HUES6 (cell line): ENCODE measurements at regions not wholly inside any gene's neighbourhood (a gene's known extent, or its start where the extent isn't known, plus 50 kb on each side); places are given as distances from the start of the nearest gene placed in this dataset.

ENCODE experiments used
- H3K27ac ChIP-seq: 2 replicates; pipeline ENCODE4 v1.7.0; 2013; ENCODE audit warnings: low read depth, mild to moderate bottlenecking, low read length, inconsistent platforms
- H3K27me3 ChIP-seq: 2 replicates; pipeline ENCODE4 v1.6.1; 2013; ENCODE audit warnings: low read length; ENCODE audit not compliant: control insufficient read depth, insufficient read depth
- H3K36me3 ChIP-seq: 2 replicates; pipeline ENCODE4 v1.6.1; 2013; ENCODE audit warnings: low read length; ENCODE audit not compliant: control insufficient read depth, insufficient read depth
- H3K4me1 ChIP-seq: 2 replicates; pipeline ENCODE4 v1.6.1; 2013; ENCODE audit warnings: low read length; ENCODE audit not compliant: control insufficient read depth, insufficient read depth
- H3K4me3 ChIP-seq: 2 replicates; pipeline ENCODE4 v1.5.1; 2013; ENCODE audit warnings: low read depth, low read length
- H3K9ac ChIP-seq: one replicate; pipeline ENCODE4 v1.6.1; 2013; ENCODE audit warnings: mild to moderate bottlenecking, low read length
- H3K9me3 ChIP-seq: 2 replicates; pipeline ENCODE4 v1.6.1; 2013; ENCODE audit warnings: low read depth, low read length; ENCODE audit not compliant: control insufficient read depth, insufficient read depth

DNA sequence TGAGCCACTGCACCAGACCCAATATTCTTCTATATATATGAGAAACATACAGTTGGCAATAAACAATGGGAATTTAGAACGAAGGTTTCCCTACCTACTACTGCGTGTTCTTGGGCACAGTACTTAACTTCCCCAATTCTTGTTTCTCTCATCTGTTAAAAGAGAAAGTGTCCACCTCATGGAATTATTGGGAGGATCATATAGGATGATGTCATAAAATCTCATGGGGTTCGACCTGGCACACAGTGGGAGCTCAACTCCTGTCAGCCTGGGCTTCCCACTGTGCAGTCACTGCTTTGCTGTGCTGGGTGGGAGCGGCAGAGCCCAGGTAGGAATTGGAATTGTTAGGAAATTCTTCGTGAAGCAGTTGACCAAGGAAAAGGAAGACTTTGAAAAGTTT lies 203.3 kb downstream of the SH3BP4 start:
- peaks cover 10% of the 10 kb centered on the region for H3K4me1 ChIP-seq
- no peak overlapping the region for H3K27ac ChIP-seq
- H3K36me3 ChIP-seq: no peaks in the 10 kb centered on the region
- H3K27me3 ChIP-seq: no peaks in the 10 kb centered on the region
- H3K4me3 ChIP-seq: no peak overlapping the region
- H3K9ac ChIP-seq: no peak overlapping the region
- peaks cover 7% of the 10 kb centered on the region; the same call in 1 of the 2 replicates for H3K9me3 ChIP-seq

DNA sequence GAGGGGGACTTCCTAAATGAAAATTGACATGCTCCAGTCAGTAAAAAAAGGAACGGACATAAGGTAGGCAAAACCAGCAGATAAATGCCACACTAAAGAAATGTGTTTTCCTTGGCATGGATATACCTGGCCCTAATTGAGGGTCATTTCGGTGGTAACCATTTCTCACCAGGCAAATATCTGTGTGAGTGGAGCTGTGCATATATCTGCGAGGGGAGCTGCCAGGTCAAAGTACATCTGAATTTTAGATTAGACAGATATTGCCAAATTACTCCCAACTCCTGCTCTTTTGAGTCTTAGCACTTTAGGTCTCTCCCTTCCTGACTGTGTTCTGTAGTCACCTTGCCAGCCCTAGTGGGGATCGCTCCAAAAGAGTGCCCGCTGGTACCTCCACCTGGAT lies 204.2 kb downstream of the SH3BP4 start:
- peaks cover 10% of the 10 kb centered on the region for H3K4me1 ChIP-seq
- no peak overlapping the region for H3K4me3 ChIP-seq
- H3K9me3 ChIP-seq: peaks cover 8% of the 10 kb centered on the region; the same call in 1 of the 2 replicates
- no peak overlapping the region for H3K27ac ChIP-seq
- no peak overlapping the region for H3K9ac ChIP-seq
- H3K27me3 ChIP-seq: no peaks in the 10 kb centered on the region
- no peaks in the 10 kb centered on the region for H3K36me3 ChIP-seq

DNA sequence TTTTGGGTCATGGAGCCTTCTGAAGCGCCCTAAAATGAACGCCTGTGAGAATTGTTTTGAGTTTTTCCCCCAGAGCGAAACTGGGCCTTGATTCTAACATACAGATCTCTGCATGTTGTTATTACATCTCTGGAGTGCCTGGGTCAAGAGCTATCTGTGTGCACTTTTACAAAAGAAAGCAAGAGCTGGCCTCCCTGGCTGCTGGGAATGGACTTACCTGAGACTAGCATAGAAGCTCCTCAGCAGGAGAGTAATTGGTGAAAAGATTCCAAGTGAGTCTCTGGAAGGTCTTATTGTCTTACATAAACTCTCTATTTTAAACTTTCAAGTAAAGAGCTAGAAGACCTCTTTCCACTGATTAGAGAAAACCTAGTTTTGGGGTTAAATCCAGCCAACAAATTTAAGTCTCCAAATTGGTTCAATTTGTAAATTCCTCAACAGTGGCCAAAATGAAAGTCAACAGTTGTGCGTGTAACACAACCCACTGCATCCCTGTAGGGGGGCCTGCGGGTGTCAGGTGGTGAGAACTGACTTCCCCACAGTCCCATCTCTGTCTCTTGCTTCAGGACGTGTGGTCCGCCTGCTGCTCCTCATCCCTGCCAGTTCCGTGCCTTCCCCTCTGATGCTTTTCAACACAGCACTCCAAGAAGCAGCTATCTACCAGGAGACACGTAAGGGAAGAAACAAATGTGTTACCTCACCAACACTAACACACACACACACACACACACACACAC lies 206.1 kb downstream of the SH3BP4 start:
- Histone ChIP-seq H3K4me3 (no peak overlapping the region), H3K27me3 (no peaks in the 10 kb centered on the region), H3K4me1 (peaks cover 10% of the 10 kb centered on the region), H3K36me3 (no peaks in the 10 kb centered on the region), H3K27ac (no peak overlapping the region), H3K9ac (no peak overlapping the region), H3K9me3 (peaks cover 12% of the 10 kb centered on the region)

DNA sequence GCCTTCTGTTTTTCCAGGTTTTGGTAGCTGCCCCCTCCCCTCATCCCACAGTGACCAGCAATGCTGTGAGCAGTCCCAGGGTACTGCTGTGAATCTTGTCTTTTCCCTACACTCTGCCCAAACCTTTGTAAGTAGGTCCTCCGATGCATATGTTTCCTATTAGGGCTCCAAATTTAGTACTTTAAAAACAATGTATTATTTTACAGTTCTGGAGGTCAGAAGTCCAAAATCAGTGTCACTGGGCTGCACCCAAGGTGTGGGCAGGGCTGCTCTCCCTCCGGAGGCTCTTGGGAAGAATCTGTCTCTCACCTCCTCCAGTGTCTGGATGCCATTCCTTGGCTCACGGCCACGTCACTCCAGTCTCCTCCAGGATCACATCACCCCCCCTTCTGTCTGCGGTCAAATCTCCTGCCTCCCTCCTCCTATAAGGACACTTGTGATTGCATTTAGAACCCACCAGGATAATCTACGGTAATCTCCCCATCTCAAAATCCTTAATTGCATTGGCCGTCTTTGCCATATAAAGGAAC lies 208.5 kb downstream of the SH3BP4 start:
- Histone ChIP-seq H3K27ac (no peak overlapping the region), H3K9me3 (peaks cover 12% of the 10 kb centered on the region), H3K36me3 (no peaks in the 10 kb centered on the region), H3K9ac (no peak overlapping the region), H3K27me3 (no peaks in the 10 kb centered on the region), H3K4me1 (peaks cover 10% of the 10 kb centered on the region), H3K4me3 (no peak overlapping the region)

DNA sequence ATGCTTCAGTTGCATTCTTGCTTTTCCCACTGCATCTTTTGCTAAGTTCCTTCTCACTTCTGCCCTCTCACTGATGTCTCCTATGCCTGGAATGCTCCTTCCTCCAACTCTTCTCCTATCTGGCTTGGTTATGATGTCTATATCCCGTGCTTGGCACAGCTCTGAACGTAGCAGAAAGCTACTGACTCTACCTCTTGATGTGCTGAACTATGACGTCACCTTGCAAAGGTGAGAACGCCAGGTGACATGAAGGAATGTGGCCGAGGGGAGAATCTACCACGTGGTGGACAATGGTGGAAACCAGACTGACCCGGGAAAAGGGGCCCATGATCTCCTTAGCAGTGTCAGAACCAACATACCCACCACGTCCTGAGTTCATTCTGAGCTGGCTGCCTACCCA lies 209.7 kb downstream of the SH3BP4 start:
- Histone ChIP-seq H3K9ac (no peak overlapping the region), H3K4me1 (peaks cover 10% of the 10 kb centered on the region), H3K36me3 (no peaks in the 10 kb centered on the region), H3K27ac (no peak overlapping the region), H3K9me3 (peaks cover 12% of the 10 kb centered on the region), H3K27me3 (no peaks in the 10 kb centered on the region), H3K4me3 (no peak overlapping the region)

DNA sequence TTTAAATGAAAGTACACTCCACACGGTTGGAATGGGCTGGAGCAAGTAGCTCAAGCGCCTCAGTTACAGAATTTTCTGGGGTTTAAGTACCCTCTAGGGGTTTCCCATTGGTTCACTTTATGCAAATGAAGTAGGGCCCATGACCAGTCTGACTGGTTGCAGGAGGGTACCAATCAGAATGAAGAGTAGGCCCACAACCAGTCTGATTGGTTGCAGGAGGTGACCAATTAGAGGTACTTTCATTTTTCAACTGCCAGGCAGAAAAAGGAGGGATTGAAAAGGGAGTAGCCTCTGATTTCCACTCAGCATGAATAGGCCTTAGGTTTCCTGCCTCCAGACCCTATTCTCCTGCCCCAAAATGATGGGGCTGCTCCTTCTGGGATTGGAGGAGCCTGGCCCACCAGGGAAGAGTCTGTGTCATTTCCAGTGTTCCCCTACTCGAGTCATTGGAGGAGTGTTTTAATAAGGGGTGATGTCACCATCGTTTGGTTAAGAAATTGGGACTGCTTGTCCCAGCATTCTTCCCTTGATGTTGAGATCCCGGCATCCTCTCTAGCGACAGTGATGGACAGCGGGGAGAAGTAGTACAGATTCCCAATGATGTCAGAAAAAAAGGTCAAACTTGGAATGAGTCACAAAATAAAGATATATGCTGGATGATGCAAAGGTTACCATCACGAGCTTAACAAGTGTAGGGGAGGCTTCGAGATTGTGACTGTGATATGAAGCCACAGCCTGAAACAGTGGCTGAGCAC lies 210.4 kb downstream of the SH3BP4 start:
- Histone ChIP-seq H3K36me3 (no peaks in the 10 kb centered on the region), H3K4me1 (peaks cover 10% of the 10 kb centered on the region), H3K4me3 (no peak overlapping the region), H3K27ac (no peak overlapping the region), H3K27me3 (no peaks in the 10 kb centered on the region), H3K9me3 (peaks cover 12% of the 10 kb centered on the region), H3K9ac (no peak overlapping the region)

DNA sequence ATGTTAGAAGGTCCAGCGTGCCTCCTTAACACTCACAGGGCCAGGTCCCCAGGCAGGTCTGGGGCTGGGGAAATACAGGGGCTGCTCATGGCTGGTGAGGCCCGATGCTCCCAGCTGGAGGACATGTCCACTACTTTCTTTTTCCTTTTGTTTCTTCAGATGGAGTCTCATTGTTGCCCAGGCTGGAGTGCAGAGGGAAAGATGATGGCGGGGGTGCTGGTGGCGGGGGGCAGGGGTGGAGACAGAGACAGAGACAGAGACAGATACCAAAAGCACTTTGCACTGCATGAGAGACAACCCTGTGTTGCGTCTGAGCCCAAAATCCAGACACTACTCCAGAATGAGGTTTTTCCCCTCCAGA lies 211.0 kb downstream of the SH3BP4 start:
- H3K27me3 ChIP-seq: no peaks in the 10 kb centered on the region
- peaks cover 5% of the 10 kb centered on the region for H3K4me1 ChIP-seq
- peaks cover 12% of the 10 kb centered on the region for H3K9me3 ChIP-seq
- H3K36me3 ChIP-seq: no peaks in the 10 kb centered on the region
- no peak overlapping the region for H3K9ac ChIP-seq
- no peak overlapping the region for H3K4me3 ChIP-seq
- H3K27ac ChIP-seq: no peak overlapping the region

DNA sequence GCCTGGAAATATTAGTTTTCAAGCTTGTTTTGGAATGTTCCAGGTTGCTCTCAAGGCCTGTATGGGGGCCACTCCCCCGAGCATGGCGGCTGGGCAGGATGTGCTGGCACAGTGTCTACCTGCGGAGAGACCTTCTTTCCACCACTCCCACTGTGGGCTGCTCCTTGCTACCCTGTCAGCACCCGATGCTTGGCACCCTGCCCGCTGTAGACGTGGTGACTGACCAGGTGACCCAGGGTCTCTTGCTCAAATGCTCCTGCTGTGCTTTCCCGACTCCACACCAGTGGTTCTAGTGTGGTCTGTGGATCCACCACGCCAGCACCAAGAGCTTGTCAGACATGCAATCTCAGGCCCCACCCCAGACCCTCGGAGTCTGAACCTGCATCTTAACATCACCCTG lies 213.3 kb downstream of the SH3BP4 start:
- H3K36me3 ChIP-seq: no peaks in the 10 kb centered on the region
- H3K9ac ChIP-seq: no peak overlapping the region
- no peak overlapping the region for H3K4me3 ChIP-seq
- no peak overlapping the region for H3K27ac ChIP-seq
- H3K27me3 ChIP-seq: no peaks in the 10 kb centered on the region
- peaks cover 4% of the 10 kb centered on the region; the same call in 1 of the 2 replicates for H3K4me1 ChIP-seq
- peaks cover 6% of the 10 kb centered on the region; the same call in 1 of the 2 replicates for H3K9me3 ChIP-seq

DNA sequence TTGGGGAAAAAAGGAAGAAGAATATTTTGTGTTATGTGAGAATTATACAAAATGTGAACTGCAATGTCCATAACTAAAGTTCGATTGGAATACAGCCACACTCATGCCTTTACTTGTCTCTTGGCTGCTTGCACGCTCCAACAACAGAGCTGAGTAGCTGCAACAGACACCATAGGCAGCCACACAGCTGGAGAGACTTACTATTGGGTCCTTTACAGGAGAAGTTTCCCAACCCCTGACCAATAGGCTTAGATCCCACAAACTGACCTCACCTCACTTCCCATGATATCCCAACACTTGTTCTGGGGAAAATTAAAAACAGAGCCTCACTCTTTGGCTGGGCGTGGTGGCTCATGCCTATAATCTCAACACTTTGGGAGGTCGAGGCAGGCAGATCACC lies 213.8 kb downstream of the SH3BP4 start:
- Histone ChIP-seq H3K4me1 (peaks cover 9% of the 10 kb centered on the region; the same call in 1 of the 2 replicates), H3K9ac (no peak overlapping the region), H3K36me3 (no peaks in the 10 kb centered on the region), H3K27me3 (no peaks in the 10 kb centered on the region), H3K27ac (no peak overlapping the region), H3K4me3 (no peak overlapping the region), H3K9me3 (peaks cover 4% of the 10 kb centered on the region; the same call in 1 of the 2 replicates)

DNA sequence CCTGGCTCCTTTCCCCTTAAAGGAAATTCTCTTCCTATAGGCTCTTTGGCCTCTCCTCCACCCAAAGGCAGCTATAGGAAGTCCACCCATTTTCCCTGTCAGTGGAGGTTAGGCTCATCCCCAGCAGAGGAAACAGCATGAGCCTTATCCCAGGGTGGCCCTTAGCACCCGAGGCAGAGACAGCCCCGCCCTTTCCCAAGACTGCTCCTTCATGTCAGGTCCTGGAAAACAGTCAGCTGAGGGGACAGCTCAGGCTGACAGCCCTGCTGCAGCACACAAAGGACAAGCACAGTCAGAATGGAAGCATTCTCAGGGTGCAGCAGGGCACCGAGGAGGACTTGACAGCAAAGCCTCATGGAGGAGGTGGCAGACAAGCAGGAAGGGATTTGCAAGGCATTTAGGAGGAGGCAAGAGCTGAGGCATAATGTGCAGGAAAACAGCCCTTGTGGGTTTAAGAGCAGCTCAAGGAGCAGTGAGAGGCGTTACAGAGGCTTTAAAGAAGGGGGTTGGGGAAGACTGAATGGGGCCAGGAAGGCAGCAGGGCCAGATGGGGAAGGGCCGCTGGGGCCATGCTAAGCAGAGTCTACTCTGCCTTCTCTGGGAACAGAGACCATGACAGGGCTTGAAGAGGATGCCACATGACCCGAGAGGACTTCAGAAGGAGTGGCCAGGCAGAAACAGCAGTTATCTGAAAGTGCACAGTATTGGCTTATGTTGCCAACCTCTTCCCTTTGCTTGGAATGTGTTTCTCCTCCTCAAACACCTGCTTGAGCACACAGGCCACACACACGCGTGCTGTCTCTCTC lies 216.6 kb downstream of the SH3BP4 start:
- Histone ChIP-seq H3K4me3 (no peak overlapping the region), H3K27ac (no peak overlapping the region), H3K36me3 (no peaks in the 10 kb centered on the region), H3K4me1 (peaks cover 21% of the 10 kb centered on the region; the same call in 1 of the 2 replicates), H3K27me3 (no peaks in the 10 kb centered on the region), H3K9me3 (no peaks in the 10 kb centered on the region), H3K9ac (no peak overlapping the region)
